Trophoblast cell (in vitro differentiated cells and primary cell): ENCODE measurements at regions not wholly inside any gene's neighbourhood (a gene's known extent, or its start where the extent isn't known, plus 50 kb on each side); places are given as distances from the start of the nearest gene placed in this dataset.
"Not testable (repeated sequence)": the region's sequence is repeated elsewhere in the genome, so short reads cannot be mapped to it uniquely, and the experiment has no call there.

ENCODE experiments used
- DNase-seq, 2 donors: peaks; one replicate each; pipeline ENCODE4 v3.0.0-alpha.2; 2016
- H2AFZ ChIP-seq: 2 replicates; pipeline ENCODE4 v1.6.1; 2013; ENCODE audit warnings: low read length, moderate library complexity, mild to moderate bottlenecking; ENCODE audit not compliant: insufficient read depth, poor library complexity
- H2AK5ac ChIP-seq: 2 replicates; pipeline ENCODE4 v1.6.1; 2013; ENCODE audit warnings: mild to moderate bottlenecking, low read length
- H2BK120ac ChIP-seq: 2 replicates; pipeline ENCODE4 v1.6.1; 2013; ENCODE audit warnings: low read length, mild to moderate bottlenecking, moderate library complexity; ENCODE audit not compliant: insufficient read depth, poor library complexity
- H2BK12ac ChIP-seq: 2 replicates; pipeline ENCODE4 v1.6.1; 2013; ENCODE audit warnings: mild to moderate bottlenecking, low read length, moderate library complexity
- H2BK5ac ChIP-seq: 2 replicates; pipeline ENCODE4 v1.6.1; 2013; ENCODE audit warnings: low read length, low read depth, moderate library complexity, mild to moderate bottlenecking; ENCODE audit not compliant: poor library complexity
- H3K14ac ChIP-seq: 2 replicates; pipeline ENCODE4 v1.6.1; 2013; ENCODE audit warnings: mild to moderate bottlenecking, low read length
- H3K18ac ChIP-seq: 2 replicates; pipeline ENCODE4 v1.6.1; 2013; ENCODE audit warnings: mild to moderate bottlenecking, low read length
- H3K23ac ChIP-seq: 2 replicates; pipeline ENCODE4 v1.6.1; 2013; ENCODE audit warnings: low read length
- H3K27ac ChIP-seq: 2 replicates; pipeline ENCODE4 v1.5.1; 2013; ENCODE audit warnings: low read depth, mild to moderate bottlenecking, inconsistent platforms, low read length, moderate library complexity
- H3K27me3 ChIP-seq: 2 replicates; pipeline ENCODE4 v1.6.1; 2013; ENCODE audit warnings: inconsistent platforms, mild to moderate bottlenecking, low read length, moderate library complexity; ENCODE audit not compliant: insufficient read depth
- H3K36me3 ChIP-seq, 2 experiments: 1 replicate in 1 of 2; 2 replicates in 1 of 2; pipeline ENCODE4 v1.6.1; 2013; ENCODE audit warnings: low read length in 2 of 2, mild to moderate bottlenecking in 2 of 2, moderate library complexity in 1 of 2; ENCODE audit not compliant: insufficient read depth in 2 of 2, control insufficient read depth in 1 of 2
- H3K4ac ChIP-seq: 2 replicates; pipeline ENCODE4 v1.6.1; 2013; ENCODE audit warnings: low read depth, mild to moderate bottlenecking, low read length, moderate library complexity
- H3K4me1 ChIP-seq, 2 experiments: 1 replicate in 1 of 2; 2 replicates in 1 of 2; pipeline ENCODE4 v1.6.1; 2013; ENCODE audit warnings: low read length in 2 of 2, mild to moderate bottlenecking in 2 of 2, moderate library complexity in 1 of 2; ENCODE audit not compliant: insufficient read depth in 2 of 2, control insufficient read depth in 1 of 2
- H3K4me2 ChIP-seq: 2 replicates; pipeline ENCODE4 v1.6.1; 2013; ENCODE audit warnings: inconsistent platforms, mild to moderate bottlenecking, low read length, moderate library complexity
- H3K4me3 ChIP-seq: 2 replicates; pipeline ENCODE4 v1.5.1; 2013; ENCODE audit warnings: mild to moderate bottlenecking, low read depth, low read length, inconsistent platforms
- H3K79me1 ChIP-seq: one replicate; pipeline ENCODE4 v1.6.1; 2013; ENCODE audit warnings: low read length
- H3K79me2 ChIP-seq: 2 replicates; pipeline ENCODE4 v1.6.1; 2013; ENCODE audit warnings: low read length, mild to moderate bottlenecking; ENCODE audit not compliant: control insufficient read depth, insufficient read depth, poor library complexity
- H3K9ac ChIP-seq: 2 replicates; pipeline ENCODE4 v1.6.1; 2013; ENCODE audit warnings: mild to moderate bottlenecking, low read length
- H3K9me3 ChIP-seq: 2 replicates; pipeline ENCODE4 v1.6.1; 2013; ENCODE audit warnings: low read depth, mild to moderate bottlenecking, control low read depth, inconsistent platforms, low read length; ENCODE audit not compliant: insufficient read depth
- H4K12ac ChIP-seq: 2 replicates; pipeline ENCODE4 v1.6.1; 2013; ENCODE audit warnings: low read depth, mild to moderate bottlenecking, low read length, moderate library complexity
- H4K8ac ChIP-seq: 2 replicates; pipeline ENCODE4 v1.6.1; 2013; ENCODE audit warnings: low read depth, mild to moderate bottlenecking, low read length, moderate library complexity
- H4K91ac ChIP-seq: one replicate; pipeline ENCODE4 v1.6.1; 2013; ENCODE audit warnings: low read depth, mild to moderate bottlenecking, low read length, moderate library complexity
- WGBS: extraction: QIAGEN DNeasy Blood & Tissue Kit; methylation state at CpG from one replicate; pipeline ENCODE4 v1.1.7; 2013; ENCODE audit warnings: missing lambda C conversion rate; ENCODE audit not compliant: insufficient read length, insufficient coverage; ENCODE audit errors: extremely low coverage; 5-methylcytosine and 5-hydroxymethylcytosine counted together

DNA sequence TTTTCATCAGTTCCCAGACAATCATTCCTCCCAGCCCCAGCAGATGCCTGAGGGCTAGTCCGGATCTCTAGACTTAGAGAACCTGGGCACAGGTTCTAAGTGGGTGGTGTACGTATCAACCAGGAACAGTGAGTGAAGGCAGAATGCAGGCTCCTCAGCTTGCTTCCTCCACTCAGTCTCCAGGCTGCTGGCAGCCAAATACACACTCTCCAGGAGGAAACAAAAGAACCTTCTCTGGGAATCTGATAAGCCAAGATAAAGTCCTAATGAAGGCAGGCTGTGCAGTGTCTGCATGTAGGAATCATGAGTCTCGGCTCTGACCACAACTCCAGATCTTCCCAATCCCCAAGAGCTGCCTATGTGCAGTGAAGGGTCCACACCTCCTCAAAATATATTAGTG is 245.7 kb downstream of the SP3 start:
- Histone ChIP-seq H2BK5ac (no peak overlapping the region), H3K27ac (no peak overlapping the region), H3K36me3 (no peaks in the 10 kb centered on the region), H2AK5ac (no peak overlapping the region), H2BK120ac (no peak overlapping the region), H3K23ac (no peak overlapping the region), H3K4me2 (no peak overlapping the region), H2BK12ac (no peak overlapping the region), H3K4ac (no peak overlapping the region), H3K9ac (no peak overlapping the region), H4K12ac (no peak overlapping the region), H3K27me3 (no peaks in the 10 kb centered on the region), H4K91ac (no peak overlapping the region), H3K18ac (no peak overlapping the region), H3K4me1 (peaks cover 0 to 2% of the 10 kb centered on the region in 2 experiments), H3K9me3 (no peaks in the 10 kb centered on the region), H3K79me1 (no peaks in the 10 kb centered on the region), H2AFZ (no peak overlapping the region), H3K79me2 (no peaks in the 10 kb centered on the region), H3K14ac (no peak overlapping the region), H4K8ac (no peak overlapping the region), H3K4me3 (no peak overlapping the region)
- no peak for DNase-seq
- no CpG with 5 or more reads among the region's 3 CpGs for WGBS

DNA sequence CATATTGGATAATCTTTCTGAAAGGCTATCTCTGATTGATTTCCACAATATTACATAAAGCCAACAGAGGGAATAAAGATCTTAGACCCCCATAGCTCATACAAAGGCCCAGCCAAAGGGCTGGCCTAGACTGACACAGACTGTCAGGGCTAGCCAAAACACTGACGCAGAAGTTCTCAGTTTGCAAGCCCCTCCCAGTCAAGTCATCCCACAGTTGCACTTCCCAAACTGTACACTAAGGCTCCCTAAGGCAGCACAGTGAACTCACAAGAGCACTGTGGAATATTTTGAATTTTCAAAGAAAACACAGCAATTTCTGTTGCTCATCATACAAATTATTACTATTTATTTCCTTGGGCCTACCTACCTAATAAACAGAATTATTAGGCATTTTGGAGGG is 244.9 kb downstream of the SP3 start:
- Histone ChIP-seq H3K4me3 (no peak overlapping the region), H4K8ac (no peak overlapping the region), H3K14ac (no peak overlapping the region), H2BK12ac (no peak overlapping the region), H3K18ac (no peak overlapping the region), H3K23ac (no peak overlapping the region), H3K9ac (no peak overlapping the region), H2BK5ac (no peak overlapping the region), H3K36me3 (no peaks in the 10 kb centered on the region), H3K27me3 (no peaks in the 10 kb centered on the region), H3K4ac (no peak overlapping the region), H3K4me2 (no peak overlapping the region), H3K79me1 (no peaks in the 10 kb centered on the region), H2AFZ (no peak overlapping the region), H4K12ac (no peak overlapping the region), H3K4me1 (peaks cover 0 to 2% of the 10 kb centered on the region in 2 experiments), H2BK120ac (no peak overlapping the region), H3K79me2 (no peaks in the 10 kb centered on the region), H3K9me3 (no peaks in the 10 kb centered on the region), H3K27ac (no peak overlapping the region), H4K91ac (no peak overlapping the region), H2AK5ac (no peak overlapping the region)
- DNase-seq, result no peak
- WGBS, result no CpG with 5 or more reads among the region's 1 CpG

DNA sequence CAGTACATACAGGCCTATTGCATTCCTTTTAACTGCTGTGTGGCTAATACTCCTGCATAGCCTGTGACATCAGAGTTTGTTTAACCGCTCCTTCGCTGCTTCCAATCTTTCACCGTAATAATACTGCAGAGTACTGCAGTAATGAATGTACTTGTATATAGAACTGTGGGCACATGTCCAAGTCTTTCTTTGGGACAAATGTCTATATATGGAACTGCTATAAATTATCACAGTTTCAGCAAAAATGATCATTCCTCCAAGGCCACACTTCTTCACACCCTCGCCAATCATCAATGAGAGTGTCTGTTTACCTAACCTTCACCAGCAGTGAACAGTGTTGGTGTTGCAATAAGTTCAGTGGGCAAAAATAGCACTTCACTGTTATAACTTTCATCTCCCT is 230.4 kb downstream of the SP3 start:
- H3K79me2 ChIP-seq, result no peaks in the 10 kb centered on the region
- H2AFZ ChIP-seq, result no peak overlapping the region
- no peak overlapping the region for H2BK12ac ChIP-seq
- no peak overlapping the region for H4K12ac ChIP-seq
- no peak overlapping the region for H2AK5ac ChIP-seq
- no peak overlapping the region for H4K91ac ChIP-seq
- no peak overlapping the region for H2BK120ac ChIP-seq
- DNase-seq, result no peak
- H3K27me3 ChIP-seq, result no peaks in the 10 kb centered on the region
- H3K9me3 ChIP-seq, result no peaks in the 10 kb centered on the region
- H3K36me3 ChIP-seq, result no peaks in the 10 kb centered on the region
- H3K18ac ChIP-seq, result no peak overlapping the region
- no peak overlapping the region for H2BK5ac ChIP-seq
- no peaks in the 10 kb centered on the region for H3K4me1 ChIP-seq
- no peak overlapping the region for H4K8ac ChIP-seq
- no peak overlapping the region for H3K14ac ChIP-seq
- no peak overlapping the region for H3K4ac ChIP-seq
- H3K79me1 ChIP-seq, result no peaks in the 10 kb centered on the region
- WGBS, result no CpG with 5 or more reads among the region's 4 CpGs
- no peak overlapping the region for H3K4me2 ChIP-seq
- H3K27ac ChIP-seq, result no peak overlapping the region
- H3K4me3 ChIP-seq, result no peak overlapping the region
- H3K23ac ChIP-seq, result no peak overlapping the region
- no peak overlapping the region for H3K9ac ChIP-seq

DNA sequence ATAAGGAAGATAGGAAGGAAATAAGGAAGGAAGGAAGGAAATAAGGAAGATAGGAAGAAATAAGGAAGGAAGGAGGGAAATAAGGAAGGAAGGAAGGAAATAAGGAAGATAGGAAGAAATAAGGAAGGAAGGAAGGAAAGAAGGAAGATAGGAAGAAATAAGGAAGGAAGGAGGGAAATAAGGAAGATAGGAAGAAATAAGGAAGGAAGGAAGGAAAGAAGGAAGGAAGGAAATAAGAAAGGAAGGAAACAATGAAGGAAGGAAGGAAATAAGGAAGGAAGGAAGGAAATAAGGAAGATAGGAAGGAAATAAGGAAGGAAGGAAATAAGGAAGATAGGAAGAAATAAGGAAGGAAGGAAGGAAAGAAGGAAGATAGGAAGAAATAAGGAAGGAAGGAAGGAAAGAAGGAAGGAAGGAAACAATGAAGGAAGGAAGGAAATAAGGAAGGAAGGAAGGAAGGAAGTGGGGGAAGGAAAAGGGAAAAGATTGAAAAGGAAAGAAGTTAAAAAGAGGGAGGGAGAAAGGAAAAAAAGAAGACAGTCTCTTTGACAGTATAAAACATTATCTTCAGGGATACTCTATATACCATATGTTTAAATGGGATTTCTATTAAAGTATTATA is 227.1 kb downstream of the SP3 start:
- not testable (repeated sequence) for H2AK5ac ChIP-seq, H3K23ac ChIP-seq, H3K36me3 ChIP-seq, H3K79me2 ChIP-seq, H4K8ac ChIP-seq, H3K4me2 ChIP-seq, H3K79me1 ChIP-seq, H2BK5ac ChIP-seq, H3K14ac ChIP-seq, H2BK12ac ChIP-seq, H3K9me3 ChIP-seq, H4K91ac ChIP-seq, H3K18ac ChIP-seq, H3K4me3 ChIP-seq, H3K4ac ChIP-seq, DNase-seq, H2AFZ ChIP-seq, H2BK120ac ChIP-seq, H4K12ac ChIP-seq, H3K9ac ChIP-seq, H3K27ac ChIP-seq, H3K4me1 ChIP-seq, H3K27me3 ChIP-seq
